Cardiac fibroblast (primary cell): ENCODE measurements at regions not wholly inside any gene's neighbourhood (a gene's known extent, or its start where the extent isn't known, plus 50 kb on each side); places are given as distances from the start of the nearest gene placed in this dataset.
A peak's percentile ranks its signal among the peaks of the same experiment; 100 is the strongest.

Experiments used
- DNase-seq, 2 donors: peaks; one replicate each; pipeline versions ENCODE4 v3.0.0 to v3.0.0-alpha.2; 2010; ENCODE audit warnings: low read depth in 2 of 2
- H3K4me3 ChIP-seq, 2 donors: replicated peaks in 1 of 2; 1 replicate in 1 of 2; 2 replicates in 1 of 2; pipeline ENCODE4 v1.5.1; 2011; ENCODE audit warnings: low read depth in 2 of 2, low read length in 2 of 2, mild to moderate bottlenecking in 2 of 2, moderate library complexity in 1 of 2
- CTCF ChIP-seq: IDR thresholded peaks from one replicate; pipeline ENCODE4 v1.5.1; 2011; ENCODE audit warnings: low read depth, mild to moderate bottlenecking, low read length, inconsistent platforms

- TF ChIP-seq CTCF: no peak
- DNase-seq: no peak
- H3K4me3 ChIP-seq: no peak overlapping the region
These were observed 73.8 kb upstream of the ARID2 start for GRCh38 chr12:45655743-45656142.

DNA sequence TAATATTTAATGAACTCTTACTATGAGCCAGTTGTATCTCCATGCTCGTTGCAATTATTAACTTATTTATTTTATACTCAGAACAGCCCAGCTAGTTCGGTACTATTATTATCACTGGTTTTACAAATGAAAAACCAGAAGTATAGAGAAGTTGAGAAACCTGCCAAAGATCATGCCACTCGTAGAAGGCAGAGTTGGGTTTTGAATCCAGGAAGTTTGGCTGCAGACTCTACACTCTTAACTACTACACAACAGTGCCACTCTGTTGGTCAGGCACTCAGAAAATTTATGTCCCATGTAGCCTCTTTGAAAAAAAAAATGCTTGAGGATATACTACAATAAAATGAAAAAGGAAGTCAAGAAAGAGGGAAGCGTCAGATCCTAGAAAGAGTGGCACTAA, 71.5 kb upstream of the ARID2 start:
- no peak for DNase-seq
- TF ChIP-seq CTCF: no peak

GRCh38 chr12:45660330-45660729, 69.2 kb upstream of the ARID2 start:
- DNase-seq: peak; percentile 57 to 91
- no peak for TF ChIP-seq CTCF
- H3K4me3 ChIP-seq: no peak overlapping the region

More for the DNA sequence above, 71.5 kb upstream of the ARID2 start:
- H3K4me3 ChIP-seq: no peak overlapping the region

- H3K4me3 ChIP-seq: no peak overlapping the region
- DNase-seq: peak in 1 of 2 donors; percentile 45
- no peak for TF ChIP-seq CTCF
These were observed 66.1 kb upstream of the ARID2 start for GRCh38 chr12:45663455-45663854.

DNA sequence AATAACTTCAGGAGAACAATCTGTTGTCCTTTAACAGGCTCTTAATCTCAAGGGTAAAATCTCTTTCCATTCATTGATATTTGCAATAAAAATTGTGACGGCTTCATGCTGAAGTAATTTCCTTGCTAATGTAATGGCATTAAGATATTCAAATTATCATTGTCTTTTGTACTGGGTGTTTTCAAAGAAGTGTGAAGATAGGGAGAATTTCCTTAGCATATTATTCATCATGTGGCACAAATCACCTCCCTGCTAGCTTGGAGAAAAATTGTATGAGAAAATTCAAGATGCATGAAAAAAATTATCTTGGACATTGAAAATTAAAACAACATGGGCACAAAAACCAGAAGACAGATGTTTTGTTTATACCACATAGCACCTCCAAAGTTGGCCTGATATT, 63.6 kb upstream of the ARID2 start:
- no peak for TF ChIP-seq CTCF
- no peak for DNase-seq
- no peak overlapping the region for H3K4me3 ChIP-seq

DNA sequence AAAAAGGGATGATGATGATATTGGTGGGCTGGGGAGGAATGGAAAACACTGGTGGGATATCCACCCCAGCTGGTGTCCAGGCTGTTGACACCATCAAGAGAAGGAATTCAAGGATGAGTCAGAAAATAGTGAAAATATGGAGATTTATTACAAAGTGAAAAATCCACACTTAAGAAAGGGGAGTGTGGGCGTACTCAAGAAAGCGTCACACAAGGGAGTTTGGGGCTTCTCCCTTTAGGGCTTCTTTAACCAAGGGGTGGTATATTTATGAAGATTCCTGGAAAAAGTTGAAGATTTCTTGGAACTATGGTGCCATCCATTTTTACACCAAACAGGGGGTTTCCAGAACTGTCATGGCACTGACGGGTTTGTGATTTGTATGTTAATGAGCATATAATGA, 63.1 kb upstream of the ARID2 start:
- no peak for DNase-seq
- TF ChIP-seq CTCF: no peak
- no peak overlapping the region for H3K4me3 ChIP-seq

DNA sequence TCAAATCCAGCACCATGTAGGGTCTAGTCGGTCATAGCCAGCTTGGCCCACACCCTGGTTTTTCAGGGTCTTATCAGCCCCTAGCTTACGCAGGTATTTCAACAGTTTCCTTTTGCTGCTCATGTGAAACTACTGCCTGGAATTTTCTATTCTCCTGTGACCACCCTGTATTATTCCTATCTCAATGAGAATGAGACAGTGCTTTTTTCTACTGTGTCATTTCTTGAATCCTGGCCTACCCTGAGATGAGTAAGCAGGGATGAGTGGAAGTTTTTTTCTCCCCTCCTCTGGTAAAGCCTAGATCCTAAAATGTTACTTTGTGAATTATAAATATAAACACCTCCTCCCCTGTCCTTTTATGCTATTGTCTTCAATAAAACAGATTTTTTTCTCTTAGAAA, 62.7 kb upstream of the ARID2 start:
- no peak overlapping the region for H3K4me3 ChIP-seq
- peak; percentile 45 to 47 for DNase-seq
- no peak for TF ChIP-seq CTCF
